Prostate gland (tissue), 2 donors: ENCODE measurements at regions not wholly inside any gene's neighbourhood (a gene's known extent, or its start where the extent isn't known, plus 50 kb on each side); places are given as distances from the start of the nearest gene placed in this dataset.

Experiments used
- CTCF ChIP-seq, 4 experiments: fragments of 200-600 bp in 2 of 4; fragments of 450-650 bp in 2 of 4; sonication (generic) in 2 of 4; IDR thresholded peaks; 1 replicate in 3 of 4; 2 replicates in 1 of 4; pipeline ENCODE4 v1.5.1; 2016 to 2019; ENCODE audit warnings: antibody characterized with exemption in 4 of 4, mild to moderate bottlenecking in 2 of 4, moderate library complexity in 2 of 4
- POLR2A ChIP-seq: fragments of 450-650 bp; IDR thresholded peaks from one replicate; pipeline ENCODE4 v1.6.1; 2016; ENCODE audit warnings: antibody characterized with exemption, mild to moderate bottlenecking
- POLR2AphosphoS5 ChIP-seq: sonication (generic); formaldehyde crosslinking; IDR thresholded peaks from one replicate; pipeline ENCODE4 v1.6.1; 2017; ENCODE audit warnings: antibody characterized with exemption

- TF ChIP-seq CTCF (IDR thresholded peaks at IDR 0.05) (no peak), POLR2AphosphoS5 (no peak), POLR2A (no peak)
Measured at GRCh38 chr13:107788464-107789165, 426.7 kb downstream of the LIG4 start.
